ENCODE measurements at regions not wholly inside any gene's neighbourhood (a gene's known extent, or its start where the extent isn't known, plus 50 kb on each side); places are given as distances from the start of the nearest gene placed in this dataset.

DNA sequence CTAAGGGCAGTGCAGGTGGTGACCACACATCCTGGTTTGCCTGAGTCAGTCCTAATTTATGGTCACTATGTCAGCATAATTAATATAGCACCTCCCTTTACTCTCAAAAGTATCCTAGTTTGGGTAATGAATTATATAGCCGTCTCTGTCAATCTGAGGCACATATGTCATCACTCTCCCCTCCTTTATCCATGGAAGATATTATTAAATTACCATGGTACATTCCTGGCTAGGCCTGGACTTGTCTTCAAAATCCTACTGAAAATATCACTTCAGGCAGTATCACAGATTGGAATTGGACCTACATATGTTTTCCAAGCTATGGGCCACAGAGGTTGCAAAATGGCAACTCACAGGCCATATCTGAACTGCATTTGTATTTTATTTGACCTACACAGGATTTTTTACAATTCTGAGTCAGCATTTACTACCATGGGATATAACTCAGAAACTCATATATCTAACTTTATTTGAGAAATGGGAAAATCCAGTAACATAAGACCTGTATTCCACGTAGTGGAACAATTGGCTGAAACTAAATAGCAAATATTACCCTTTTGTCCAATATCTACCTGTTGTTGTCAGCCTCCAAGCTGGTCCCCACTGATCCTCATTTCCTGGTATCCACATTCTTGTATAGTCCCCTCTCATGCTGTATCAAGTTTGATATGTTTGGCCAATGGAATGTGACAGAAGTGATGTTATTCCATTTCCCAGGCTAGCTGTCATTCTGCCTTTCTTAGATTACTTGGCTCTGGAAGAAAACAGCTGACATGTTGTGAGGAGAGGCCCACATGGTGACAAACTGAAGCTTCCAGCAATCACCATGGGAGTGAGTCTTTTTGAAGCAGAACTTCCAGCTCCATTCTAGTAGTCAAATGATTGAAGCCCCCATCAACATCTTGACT is 102.5 kb upstream of the MDM1 start:
- ChIA-PET CTCF (interaction anchor here (1.1 to 1.4 kb wide), 2 partner anchors 15 to 43 kb away, joined by 4 to 6 read pairs; no protein-coding TSS in a partner anchor), POLR2A (interaction anchor here (1.1 kb wide), 1 partner anchor 9 kb away, joined by 4 read pairs; no protein-coding TSS in a partner anchor)
- H3K4me3 ChIP-seq (ENCODE audit: low read depth, low read length) = no peak overlapping the region
- H3K9me3 ChIP-seq (ENCODE audit: control insufficient read depth, insufficient read depth, low read length) = peaks cover 4% of the 10 kb centered on the region; the same call in 1 of the 2 replicates
- TF ChIP-seq CTCF (IDR thresholded peaks at IDR 0.05; ENCODE audit: low read depth, low read length) = no peak
- H3K27me3 ChIP-seq (ENCODE audit: control insufficient read depth, insufficient read depth, low read length) = no peaks in the 10 kb centered on the region
- no peak for DNase-seq (ENCODE audit: low read depth, low spot score)
- H3K27ac ChIP-seq (ENCODE audit: low read depth, low read length) = no peak overlapping the region

DNA sequence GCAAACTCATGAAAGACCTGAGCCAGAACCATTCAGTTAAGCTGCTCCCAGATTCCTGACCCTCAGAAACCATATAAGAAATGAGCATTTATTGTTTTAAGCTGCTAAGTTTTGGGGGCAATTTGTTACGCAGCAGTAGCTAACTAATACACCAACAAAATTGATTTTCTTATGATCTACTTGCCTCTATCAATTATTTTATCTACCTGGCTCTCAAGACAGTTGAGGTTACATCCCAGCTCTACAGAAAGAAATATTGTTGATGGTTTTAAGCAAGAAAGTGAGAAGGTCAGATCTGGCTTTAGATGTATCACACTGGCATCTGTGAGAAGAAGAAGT is 103.1 kb upstream of the MDM1 start:
- H3K9me3 ChIP-seq (ENCODE audit: control insufficient read depth, insufficient read depth, low read length) = peaks cover 4% of the 10 kb centered on the region; the same call in 1 of the 2 replicates
- H3K4me3 ChIP-seq (ENCODE audit: low read depth, low read length) = no peak overlapping the region
- H3K27me3 ChIP-seq (ENCODE audit: control insufficient read depth, insufficient read depth, low read length) = no peaks in the 10 kb centered on the region
- TF ChIP-seq CTCF (IDR thresholded peaks at IDR 0.05; ENCODE audit: low read depth, low read length) = no peak
- ChIA-PET CTCF (interaction anchor here (1.1 to 1.4 kb wide), 2 partner anchors 14 to 43 kb away, joined by 4 to 6 read pairs; no protein-coding TSS in a partner anchor), POLR2A (interaction anchor here (0.9 to 1.1 kb wide), 3 partner anchors 9 to 44 kb away, joined by 3 to 4 read pairs (median 3); no protein-coding TSS in a partner anchor)
- no peak overlapping the region for H3K27ac ChIP-seq (ENCODE audit: low read depth, low read length)
- no peak for DNase-seq (ENCODE audit: low read depth, low spot score)

GRCh38 chr12:68435816-68436215 is 103.7 kb upstream of the MDM1 start:
- no peak for TF ChIP-seq CTCF (IDR thresholded peaks at IDR 0.05; ENCODE audit: low read depth, low read length)
- no peak overlapping the region for H3K4me3 ChIP-seq (ENCODE audit: low read depth, low read length)
- ChIA-PET CTCF (interaction anchor here (0.9 to 1.4 kb wide), 3 partner anchors 14 to 47 kb away, joined by 3 to 6 read pairs (median 4); no protein-coding TSS in a partner anchor), POLR2A (interaction anchor here (0.9 to 1.1 kb wide), 3 partner anchors 10 to 43 kb away, joined by 3 to 4 read pairs (median 3); no protein-coding TSS in a partner anchor)
- H3K9me3 ChIP-seq (ENCODE audit: control insufficient read depth, insufficient read depth, low read length) = peaks cover 4% of the 10 kb centered on the region; the same call in 1 of the 2 replicates
- peak overlapping the region; percentile 21 for H3K27ac ChIP-seq (ENCODE audit: low read depth, low read length)
- no peaks in the 10 kb centered on the region for H3K27me3 ChIP-seq (ENCODE audit: control insufficient read depth, insufficient read depth, low read length)
- DNase-seq (ENCODE audit: low read depth, low spot score) = peak; percentile 86

DNA sequence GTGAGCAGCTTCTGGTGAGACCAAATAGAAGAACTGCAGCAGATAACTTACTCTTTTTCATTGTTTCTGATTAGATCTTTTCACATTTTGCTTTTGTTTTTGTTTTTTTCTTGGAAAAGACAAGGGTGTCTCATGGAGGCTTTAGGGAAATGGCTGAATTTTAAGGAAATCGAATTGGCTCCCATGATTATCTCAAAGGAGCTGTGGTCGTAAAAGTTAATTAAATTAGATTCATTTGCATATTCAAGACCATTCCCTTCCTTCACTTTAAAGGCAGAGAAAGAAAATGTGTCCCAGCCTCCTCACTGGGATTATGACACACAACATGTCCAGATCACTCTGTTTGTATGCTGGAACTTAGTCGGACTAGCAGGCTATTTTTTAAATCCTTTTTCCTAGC is 106.4 kb upstream of the MDM1 start:
- CTCF ChIA-PET = interaction anchor here (0.5 kb wide), 1 partner anchor 80 kb away, joined by 3 read pairs; no protein-coding TSS in a partner anchor
- no peaks in the 10 kb centered on the region for H3K27me3 ChIP-seq (ENCODE audit: control insufficient read depth, insufficient read depth, low read length)
- H3K9me3 ChIP-seq (ENCODE audit: control insufficient read depth, insufficient read depth, low read length) = peaks cover 4% of the 10 kb centered on the region; the same call in 1 of the 2 replicates
- DNase-seq (ENCODE audit: low read depth, low spot score) = no peak
- no peak overlapping the region for H3K27ac ChIP-seq (ENCODE audit: low read depth, low read length)
- H3K4me3 ChIP-seq (ENCODE audit: low read depth, low read length) = no peak overlapping the region
- POLR2A ChIA-PET = no interaction called here
- no peak for TF ChIP-seq CTCF (IDR thresholded peaks at IDR 0.05; ENCODE audit: low read depth, low read length)
